ENCODE measurements at regions not wholly inside any gene's neighbourhood (a gene's known extent, or its start where the extent isn't known, plus 50 kb on each side); places are given as distances from the start of the nearest gene placed in this dataset.
"Not testable (repeated sequence)": the region's sequence is repeated elsewhere in the genome, so short reads cannot be mapped to it uniquely, and the experiment has no call there.

DNA sequence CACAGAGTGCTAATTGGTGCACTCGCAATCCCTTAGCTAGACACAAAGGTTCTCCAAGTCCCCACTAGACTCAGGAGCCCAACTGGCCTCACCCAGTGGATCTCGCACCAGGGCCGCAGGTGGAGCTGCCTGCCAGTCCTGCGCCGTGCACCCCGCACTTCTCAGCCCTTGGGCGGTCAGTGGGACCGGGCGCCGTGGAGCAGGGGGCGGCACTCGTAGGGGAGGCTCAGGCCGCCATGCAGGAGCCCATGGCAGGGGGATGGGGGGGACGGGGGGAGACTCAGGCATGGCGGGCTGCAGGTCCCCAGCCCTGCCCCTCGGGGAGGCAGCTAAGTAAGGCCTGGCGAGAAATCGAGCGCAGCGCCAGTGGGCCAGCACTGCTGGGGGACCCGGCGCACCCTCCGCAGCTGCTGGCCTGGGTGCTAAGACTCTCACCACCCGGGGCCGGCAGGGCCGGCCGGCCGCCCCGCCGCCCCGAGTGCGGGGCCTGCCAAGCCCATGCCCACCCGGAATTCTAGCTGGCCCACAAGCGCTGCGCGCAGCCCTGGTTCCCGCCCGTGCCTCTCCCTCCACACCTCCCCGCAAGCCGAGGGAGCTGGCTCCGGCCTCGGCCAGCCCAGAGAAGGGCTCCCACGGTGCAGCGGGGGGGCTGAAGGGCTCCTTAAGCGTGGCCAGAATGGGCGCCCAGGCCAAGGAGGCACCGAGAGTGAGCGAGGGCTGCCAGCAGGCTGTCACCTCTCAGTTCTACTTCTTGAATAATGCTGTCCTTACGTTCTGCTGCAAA, 258.2 kb downstream of the GALC start:
- H3K9me3 Mint-ChIP-seq; H3K4me1 Mint-ChIP-seq; ATAC-seq (ENCODE audit: low read depth); H3K36me3 Mint-ChIP-seq; DNase-seq; H3K27me3 Mint-ChIP-seq; POLR2A ChIA-PET; H3K27ac Mint-ChIP-seq; H3K4me3 Mint-ChIP-seq: not testable (repeated sequence)

DNA sequence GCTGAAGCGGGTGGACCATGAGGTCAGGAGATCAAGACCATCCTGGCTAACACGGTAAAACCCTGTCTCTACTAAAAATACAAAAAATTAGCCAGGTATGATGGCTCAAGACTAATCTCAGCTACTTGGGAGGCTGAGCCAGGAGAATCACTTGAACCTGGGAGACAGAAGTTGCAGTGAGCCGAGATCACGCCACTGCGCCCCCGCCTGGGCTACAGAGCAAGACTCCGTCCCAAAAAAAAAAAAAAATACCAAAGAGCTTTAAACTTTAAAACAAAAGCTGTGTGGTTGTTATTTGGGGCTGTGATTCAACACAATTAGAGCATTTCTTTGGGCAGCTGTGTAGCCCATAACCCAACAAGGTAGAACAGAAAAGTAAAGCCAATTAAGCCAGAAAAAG, 259.9 kb downstream of the GALC start:
- not testable (repeated sequence) for H3K27ac Mint-ChIP-seq; H3K27me3 Mint-ChIP-seq; H3K4me3 Mint-ChIP-seq; ATAC-seq (ENCODE audit: low read depth); DNase-seq; H3K36me3 Mint-ChIP-seq; H3K9me3 Mint-ChIP-seq; H3K4me1 Mint-ChIP-seq
- POLR2A ChIA-PET, result interaction anchor here (0.7 kb wide), 1 partner anchor 74 kb away, joined by 3 read pairs; no protein-coding TSS in a partner anchor

DNA sequence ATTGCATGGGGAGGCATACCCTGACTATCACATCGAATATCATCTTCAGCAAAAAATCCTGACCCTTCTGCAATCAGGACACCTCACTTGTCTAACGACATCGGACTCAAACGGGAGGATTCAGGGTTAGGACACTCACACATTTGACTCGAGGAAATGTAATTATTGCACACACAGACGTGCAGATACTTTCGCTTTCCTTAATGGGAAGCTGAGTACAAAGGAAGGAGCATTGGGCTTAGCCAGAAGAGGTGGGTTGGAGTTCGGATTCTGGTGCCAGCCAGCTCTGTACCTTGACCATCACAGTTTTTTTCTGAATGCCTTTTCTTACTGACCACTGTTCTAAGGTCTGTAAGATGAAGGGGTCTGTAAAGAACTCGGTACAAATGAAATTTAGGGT, 260.4 kb downstream of the GALC start:
- H3K9me3 Mint-ChIP-seq, result no peaks in the 10 kb centered on the region
- H3K27me3 Mint-ChIP-seq, result no peaks in the 10 kb centered on the region
- no peak overlapping the region for H3K27ac Mint-ChIP-seq
- no peaks in the 10 kb centered on the region for H3K36me3 Mint-ChIP-seq
- ATAC-seq (ENCODE audit: low read depth) (no peak), DNase-seq (no peak)
- POLR2A ChIA-PET, result no interaction called here
- H3K4me1 Mint-ChIP-seq, result no peaks in the 10 kb centered on the region
- H3K4me3 Mint-ChIP-seq, result no peak overlapping the region

DNA sequence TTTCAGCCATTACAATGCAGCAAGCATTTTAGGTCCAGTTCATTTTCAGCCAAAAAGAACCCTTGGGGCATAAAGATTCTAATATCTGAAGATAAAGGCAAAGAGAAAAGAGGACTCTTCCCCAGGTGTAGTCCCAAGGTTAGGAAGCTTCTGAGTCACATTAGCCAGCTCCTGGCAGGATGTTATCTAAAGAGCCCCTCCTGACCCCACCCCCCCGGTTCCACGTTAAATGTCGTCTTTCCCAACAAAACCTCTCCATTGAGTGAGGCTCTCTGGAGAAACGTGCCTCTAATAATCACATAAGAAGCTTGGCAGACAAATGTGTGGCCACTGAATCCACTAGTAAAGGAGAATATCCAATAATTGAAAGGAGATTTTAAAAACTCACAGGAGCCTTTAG, 267.7 kb downstream of the GALC start:
- H3K36me3 Mint-ChIP-seq, result no peaks in the 10 kb centered on the region
- DNase-seq, result no peak
- no peaks in the 10 kb centered on the region for H3K9me3 Mint-ChIP-seq
- no peaks in the 10 kb centered on the region for H3K27me3 Mint-ChIP-seq
- POLR2A ChIA-PET, result no interaction called here
- H3K4me3 Mint-ChIP-seq, result no peak overlapping the region
- no peaks in the 10 kb centered on the region for H3K4me1 Mint-ChIP-seq
- no peak overlapping the region for H3K27ac Mint-ChIP-seq
- ATAC-seq (ENCODE audit: low read depth), result no peak

DNA sequence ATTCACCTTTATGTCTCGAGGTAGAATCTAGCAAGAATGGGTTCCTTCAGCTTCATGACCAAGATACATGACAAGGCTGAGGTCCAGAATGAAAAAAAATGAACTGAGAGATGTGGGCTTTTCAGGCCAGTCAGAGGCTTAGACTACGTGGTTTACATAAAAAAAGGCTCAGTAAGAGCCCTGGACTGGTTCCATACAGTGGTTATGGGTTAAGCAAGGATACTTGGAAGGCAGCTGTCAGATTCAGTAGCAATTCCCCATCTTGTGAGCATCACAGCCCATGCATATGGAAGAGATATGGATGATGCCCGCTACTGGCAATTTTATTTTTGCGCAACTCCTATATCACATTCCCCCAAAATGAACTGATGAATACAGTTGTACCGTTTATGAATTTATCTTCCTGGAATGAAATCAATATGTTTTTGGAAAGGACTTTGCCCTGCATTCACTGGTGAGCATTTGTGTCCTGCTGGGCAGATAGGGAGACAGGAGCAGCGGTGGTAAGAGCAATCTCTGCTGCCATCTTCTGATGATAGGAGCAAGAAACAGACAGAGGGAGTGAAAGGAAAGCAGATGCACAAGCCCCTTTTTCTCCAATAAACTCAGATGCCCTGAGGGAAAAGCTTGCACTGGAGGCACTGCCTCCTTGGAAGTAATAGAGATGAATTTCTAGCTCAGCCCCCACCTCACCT, 280.4 kb downstream of the GALC start:
- DNase-seq (no peak), ATAC-seq (ENCODE audit: low read depth) (no peak)
- H3K4me3 Mint-ChIP-seq, result no peak overlapping the region
- H3K27ac Mint-ChIP-seq, result no peak overlapping the region
- H3K27me3 Mint-ChIP-seq, result no peaks in the 10 kb centered on the region
- no peaks in the 10 kb centered on the region for H3K36me3 Mint-ChIP-seq
- H3K4me1 Mint-ChIP-seq, result no peaks in the 10 kb centered on the region
- no peaks in the 10 kb centered on the region for H3K9me3 Mint-ChIP-seq
- POLR2A ChIA-PET, result no interaction called here

DNA sequence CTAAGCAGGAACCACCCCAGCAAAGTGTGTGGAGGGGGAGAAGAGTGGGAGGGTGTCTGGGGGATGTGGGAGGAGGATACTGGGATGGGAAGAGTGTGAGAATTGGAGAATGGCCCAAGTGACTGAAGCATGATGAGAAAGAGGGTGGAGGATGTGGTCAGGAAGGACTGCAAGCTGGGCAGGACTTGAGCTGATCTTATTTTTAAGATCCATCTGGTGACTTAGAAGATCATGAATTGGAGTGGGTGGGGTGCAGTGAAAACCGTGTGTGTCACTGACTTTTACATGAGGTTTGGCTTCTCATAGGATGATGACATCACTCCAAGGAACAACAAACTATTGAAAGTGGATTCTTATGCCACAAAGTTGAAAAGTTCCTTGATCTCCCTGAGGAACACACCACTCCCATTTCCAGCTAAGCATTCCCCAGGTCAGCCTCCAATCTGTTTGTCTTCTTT, 287.5 kb downstream of the GALC start:
- Mint-ChIP-seq H3K36me3 (no peaks in the 10 kb centered on the region), H3K9me3 (no peaks in the 10 kb centered on the region), H3K27ac (no peak overlapping the region), H3K27me3 (no peaks in the 10 kb centered on the region), H3K4me1 (no peaks in the 10 kb centered on the region), H3K4me3 (no peak overlapping the region)
- DNase-seq, result no peak
- POLR2A ChIA-PET, result no interaction called here
- ATAC-seq (ENCODE audit: low read depth), result no peak

DNA sequence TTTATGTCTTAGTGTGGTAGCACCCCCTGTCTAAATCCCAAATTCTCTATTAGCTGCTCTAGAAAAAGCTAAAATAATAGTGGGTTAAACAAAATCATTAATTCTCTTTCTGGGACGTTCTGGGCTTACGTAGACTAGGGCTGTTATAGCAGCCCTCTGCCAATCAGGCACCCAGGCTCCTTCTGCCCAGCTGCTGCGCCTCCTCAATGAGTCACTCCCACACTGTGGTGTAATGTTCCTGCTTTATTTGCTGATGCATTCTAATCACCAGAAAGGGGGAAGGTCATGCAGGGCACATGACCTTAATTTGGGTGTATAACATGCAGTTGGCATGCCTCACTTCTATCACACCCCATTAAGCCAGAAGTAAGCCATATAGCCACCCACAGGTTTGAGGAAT, 294.5 kb downstream of the GALC start:
- no peaks in the 10 kb centered on the region for H3K27me3 Mint-ChIP-seq
- POLR2A ChIA-PET, result no interaction called here
- H3K4me3 Mint-ChIP-seq, result no peak overlapping the region
- no peak for DNase-seq
- H3K27ac Mint-ChIP-seq, result no peak overlapping the region
- no peak for ATAC-seq (ENCODE audit: low read depth)
- H3K36me3 Mint-ChIP-seq, result no peaks in the 10 kb centered on the region
- no peaks in the 10 kb centered on the region for H3K9me3 Mint-ChIP-seq
- no peaks in the 10 kb centered on the region for H3K4me1 Mint-ChIP-seq

DNA sequence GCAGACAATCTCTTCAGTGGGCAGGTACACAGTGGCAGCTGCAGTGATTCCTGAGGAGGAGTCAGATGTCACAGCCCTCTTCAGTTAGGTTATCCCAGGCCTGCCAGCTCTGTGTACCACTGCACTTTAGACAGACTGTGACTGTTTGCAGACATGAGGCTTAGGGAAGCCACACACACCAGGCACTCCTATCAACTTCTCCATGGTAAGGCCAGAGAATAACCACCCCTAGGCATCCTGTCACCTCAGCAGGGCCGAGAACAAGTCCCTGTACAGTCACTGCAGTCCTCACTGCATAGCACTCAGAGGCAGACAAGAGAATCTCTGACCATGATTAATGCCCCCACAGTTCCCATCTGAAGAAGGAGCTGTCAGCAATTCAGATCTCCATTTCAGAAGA, 296.5 kb downstream of the GALC start:
- no peak for DNase-seq
- Mint-ChIP-seq H3K9me3 (no peaks in the 10 kb centered on the region), H3K4me1 (no peaks in the 10 kb centered on the region), H3K4me3 (no peak overlapping the region), H3K27me3 (no peaks in the 10 kb centered on the region), H3K27ac (no peak overlapping the region), H3K36me3 (no peaks in the 10 kb centered on the region)
- POLR2A ChIA-PET, result no interaction called here
- ATAC-seq (ENCODE audit: low read depth), result no peak

DNA sequence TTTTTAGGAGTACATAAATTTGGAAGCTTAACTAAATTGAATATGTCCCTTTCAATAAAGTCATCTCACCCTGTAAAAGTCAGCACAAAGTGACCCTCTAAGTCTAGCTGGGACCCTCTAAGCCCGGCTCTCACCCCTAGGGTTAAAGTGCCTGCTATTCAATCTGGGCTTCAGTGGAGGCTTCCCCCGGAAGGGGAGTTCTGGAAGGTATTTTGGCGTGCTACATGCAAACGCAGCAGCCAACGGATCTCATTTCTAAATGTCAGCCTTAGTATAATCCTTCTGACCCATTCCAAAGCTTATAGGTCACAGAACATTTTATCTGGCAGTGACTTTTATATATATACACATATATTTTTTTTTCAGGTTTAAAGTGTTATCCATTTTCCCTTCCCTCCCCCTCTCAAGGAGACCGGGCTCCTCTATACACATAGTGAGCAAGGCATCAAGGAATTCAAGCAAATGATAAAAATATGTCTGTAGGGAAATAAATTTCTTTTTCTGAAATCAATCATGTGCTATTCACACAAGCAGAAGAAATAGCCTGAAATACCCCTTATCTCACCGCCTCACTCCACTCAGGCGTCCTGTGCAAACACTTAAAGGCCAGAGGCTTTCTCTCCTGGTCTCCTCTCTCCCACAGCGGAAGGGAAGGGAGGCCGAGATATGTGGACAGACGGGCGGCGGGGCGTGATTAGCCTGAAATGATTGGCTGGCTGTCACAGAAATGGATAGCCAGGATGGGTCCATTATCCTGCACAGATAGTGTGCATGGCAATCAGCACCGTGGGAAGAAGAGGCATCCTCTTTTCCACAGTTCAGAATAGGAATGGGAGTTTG, 301.7 kb downstream of the GALC start:
- no peak for ATAC-seq (ENCODE audit: low read depth)

DNA sequence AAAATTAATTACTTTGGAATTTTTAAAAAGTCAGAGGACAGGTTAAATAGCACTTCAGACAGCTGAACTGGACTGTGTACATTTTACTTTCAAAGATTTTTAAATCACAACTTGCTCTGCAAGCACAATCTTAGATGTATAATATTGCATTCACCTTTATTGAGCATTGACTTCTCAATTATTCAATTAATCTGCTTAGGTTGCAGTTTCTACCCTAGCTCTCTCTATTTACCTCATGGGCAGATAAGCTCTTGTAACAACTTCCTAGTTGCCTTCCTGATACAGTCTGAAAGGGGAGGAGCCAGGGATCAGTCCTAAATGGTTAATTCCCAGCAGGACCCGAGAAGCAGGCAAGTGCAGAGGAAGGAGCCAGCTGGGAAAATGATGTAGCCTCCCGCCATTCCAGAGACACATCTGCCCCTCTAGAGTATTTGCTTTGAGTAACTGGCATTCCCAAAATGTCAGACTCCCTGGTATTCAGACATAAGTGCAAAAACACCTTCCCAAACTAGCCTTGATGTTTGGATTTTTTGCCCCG, 302.8 kb downstream of the GALC start:
- no peak for DNase-seq
- POLR2A ChIA-PET, result no interaction called here
- Mint-ChIP-seq H3K27ac (no peak overlapping the region), H3K4me1 (no peaks in the 10 kb centered on the region), H3K4me3 (no peak overlapping the region), H3K27me3 (peaks cover 4% of the 10 kb centered on the region), H3K36me3 (no peaks in the 10 kb centered on the region), H3K9me3 (no peaks in the 10 kb centered on the region)
- ATAC-seq (ENCODE audit: low read depth), result no peak

More for the DNA sequence above, 301.7 kb downstream of the GALC start:
- Mint-ChIP-seq H3K4me3 (no peak overlapping the region), H3K27me3 (peaks cover 4% of the 10 kb centered on the region), H3K27ac (no peak overlapping the region), H3K36me3 (no peaks in the 10 kb centered on the region), H3K4me1 (no peaks in the 10 kb centered on the region), H3K9me3 (no peaks in the 10 kb centered on the region)
- POLR2A ChIA-PET, result no interaction called here
- DNase-seq, result no peak

DNA sequence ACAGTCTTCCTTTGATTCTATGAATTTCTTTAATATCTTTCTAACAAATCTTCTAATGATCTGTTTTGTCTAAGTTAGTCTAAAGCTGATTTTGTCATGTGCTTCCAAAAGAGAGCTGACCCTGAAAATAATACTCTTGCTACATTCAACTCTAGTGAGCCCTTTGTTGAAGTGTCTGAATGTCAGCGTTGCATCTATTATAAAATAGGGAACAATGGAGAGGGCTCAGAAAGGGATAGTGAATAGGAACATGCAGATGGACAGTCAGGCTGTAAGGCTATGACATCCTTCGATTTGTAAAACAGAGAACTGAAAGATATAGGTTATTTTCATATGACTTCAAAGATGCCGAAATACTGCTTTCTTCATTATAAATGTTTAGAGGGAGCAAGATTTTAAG, 304.5 kb downstream of the GALC start:
- Mint-ChIP-seq H3K4me3 (no peak overlapping the region), H3K36me3 (no peaks in the 10 kb centered on the region), H3K27me3 (peaks cover 4% of the 10 kb centered on the region), H3K9me3 (no peaks in the 10 kb centered on the region), H3K4me1 (no peaks in the 10 kb centered on the region), H3K27ac (no peak overlapping the region)
- ATAC-seq (ENCODE audit: low read depth) (no peak), DNase-seq (no peak)
- POLR2A ChIA-PET, result no interaction called here

DNA sequence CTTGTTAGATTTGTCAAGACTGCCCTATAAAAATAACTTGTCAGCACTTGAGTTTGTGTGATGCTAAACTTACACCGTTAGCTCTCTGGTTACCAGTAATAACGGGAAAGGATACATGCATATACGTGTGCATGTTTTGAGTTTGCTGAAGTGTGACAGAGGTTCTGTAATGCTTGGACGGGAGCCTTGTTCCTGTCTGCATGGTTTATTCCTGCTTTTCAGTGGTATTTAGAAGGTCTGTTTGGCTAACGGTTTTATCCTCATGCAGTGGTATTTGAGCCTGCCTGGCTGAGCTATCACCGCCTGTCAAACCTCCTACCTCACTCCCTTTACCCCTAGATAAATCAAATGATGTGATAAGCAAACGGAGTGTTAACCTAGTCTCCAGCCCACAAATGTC, 305.6 kb downstream of the GALC start:
- Mint-ChIP-seq H3K4me1 (no peaks in the 10 kb centered on the region), H3K36me3 (no peaks in the 10 kb centered on the region), H3K27ac (no peak overlapping the region), H3K9me3 (no peaks in the 10 kb centered on the region), H3K27me3 (peaks cover 4% of the 10 kb centered on the region), H3K4me3 (no peak overlapping the region)
- ATAC-seq (ENCODE audit: low read depth), result no peak
- POLR2A ChIA-PET, result no interaction called here
- DNase-seq, result no peak

DNA sequence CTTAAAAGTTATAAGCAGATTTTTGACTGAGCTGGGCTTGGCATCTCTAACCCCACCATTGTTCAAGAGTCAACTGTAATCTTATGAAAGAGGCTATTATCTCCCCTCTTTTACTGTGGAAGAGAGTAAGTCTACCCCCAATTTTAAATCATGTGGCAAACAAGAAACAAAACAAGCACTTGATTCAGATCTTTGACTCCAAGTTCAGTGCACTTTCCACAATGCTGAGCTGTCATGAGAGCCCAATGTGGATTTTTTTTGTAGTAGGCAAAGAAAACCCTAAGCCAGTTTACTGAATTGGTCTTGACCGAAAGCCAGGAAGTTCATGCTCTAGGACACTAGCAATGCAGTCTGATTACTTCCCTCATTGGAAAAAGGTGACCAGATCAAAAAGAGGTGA, 306.2 kb downstream of the GALC start:
- DNase-seq (no peak), ATAC-seq (ENCODE audit: low read depth) (no peak)
- peaks cover 4% of the 10 kb centered on the region for H3K27me3 Mint-ChIP-seq
- no peaks in the 10 kb centered on the region for H3K9me3 Mint-ChIP-seq
- no peaks in the 10 kb centered on the region for H3K4me1 Mint-ChIP-seq
- POLR2A ChIA-PET, result no interaction called here
- no peaks in the 10 kb centered on the region for H3K36me3 Mint-ChIP-seq
- H3K4me3 Mint-ChIP-seq, result no peak overlapping the region
- no peak overlapping the region for H3K27ac Mint-ChIP-seq
